HG03354 (cell line): ENCODE measurements at regions not wholly inside any gene's neighbourhood (a gene's known extent, or its start where the extent isn't known, plus 50 kb on each side); places are given as distances from the start of the nearest gene placed in this dataset.
"Not testable (repeated sequence)": the region's sequence is repeated elsewhere in the genome, so short reads cannot be mapped to it uniquely, and the experiment has no call there.

Experiments used
- ATAC-seq: cut with Tn5 transposase; IDR thresholded peaks from one replicate; pipeline ENCODE4 v1.9.1; 2021; ENCODE audit warnings: mild to moderate bottlenecking; ENCODE audit not compliant: unreplicated experiment, poor library complexity, severe bottlenecking

DNA sequence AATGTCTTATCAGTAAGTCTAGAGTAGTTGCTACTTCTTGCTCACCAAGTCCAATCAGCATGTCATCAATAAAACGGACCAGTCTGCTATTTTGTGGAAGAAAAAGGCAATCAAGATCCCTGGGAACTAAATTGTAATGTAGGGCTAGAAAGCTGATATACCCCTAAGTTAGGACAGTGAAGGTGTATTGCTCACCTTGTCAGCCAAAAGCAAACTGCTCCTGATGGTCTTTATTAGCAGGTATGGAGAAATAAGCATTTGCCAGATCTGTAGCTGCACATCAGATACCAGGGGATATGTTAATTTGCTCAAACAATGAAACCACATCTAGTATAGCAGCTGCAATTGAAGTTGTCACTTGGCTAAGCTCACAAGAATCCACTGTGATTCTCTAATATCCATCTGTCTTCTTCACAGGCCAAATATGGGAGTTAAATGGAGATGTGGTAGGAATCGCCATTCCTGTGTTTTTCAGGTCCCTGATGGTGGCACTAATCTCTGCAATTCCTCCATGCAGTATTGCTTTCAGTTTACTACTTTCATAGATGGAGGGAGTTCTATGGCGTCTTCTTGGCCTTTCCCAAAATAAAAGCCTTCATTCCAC lies 75.0 kb downstream of the TMEM237 start:
- no peak for ATAC-seq

DNA sequence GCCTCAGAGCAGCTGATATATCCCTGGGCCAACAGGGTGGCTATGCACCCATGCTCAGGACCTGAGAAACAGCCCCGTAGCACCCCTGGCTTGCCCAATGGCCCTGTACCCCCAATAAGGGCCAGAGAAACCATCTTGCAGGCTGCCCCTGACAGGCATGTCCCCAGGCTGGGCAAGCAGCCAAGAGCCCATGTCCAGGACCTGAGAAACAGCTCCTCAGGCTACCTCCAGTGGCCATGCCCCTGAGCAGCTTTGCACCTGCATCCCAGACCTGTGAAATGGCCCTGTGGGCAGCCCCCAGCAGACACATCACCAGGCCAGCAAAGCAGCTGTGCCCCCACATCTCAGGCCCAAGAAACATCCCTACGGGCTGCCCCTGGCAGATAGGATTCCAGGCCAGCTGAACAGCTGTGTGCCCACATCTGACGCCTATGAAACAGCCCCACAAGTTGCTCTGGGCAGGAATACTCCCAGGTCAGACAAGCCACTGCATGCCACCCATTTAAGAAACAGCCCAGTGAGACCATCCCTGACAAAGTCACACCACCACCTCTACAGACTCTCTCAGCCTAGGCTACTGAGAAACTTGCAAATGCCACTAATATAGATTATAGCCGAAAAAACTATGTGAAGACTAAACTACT lies 84.1 kb downstream of the TMEM237 start:
- ATAC-seq, result no peak

DNA sequence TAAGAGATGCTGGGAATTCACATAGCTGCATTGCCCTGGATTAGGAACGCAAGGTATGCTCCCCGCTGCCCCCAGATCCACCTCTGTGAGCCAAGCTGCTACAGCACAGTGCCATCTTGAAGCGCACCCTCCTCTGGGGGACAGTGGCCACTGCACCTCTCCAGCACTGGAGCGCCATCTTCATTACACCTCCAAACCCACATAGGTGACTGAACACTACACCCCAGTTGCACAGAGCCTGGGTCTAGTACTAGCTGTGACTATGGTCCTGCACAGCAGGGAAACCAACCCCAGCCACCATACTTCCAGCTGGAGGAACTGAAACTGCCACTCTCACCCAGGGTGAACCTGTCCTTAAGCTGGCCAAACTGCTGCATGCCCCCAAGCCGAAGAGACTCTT lies 84.6 kb downstream of the TMEM237 start:
- no peak for ATAC-seq

- no peak for ATAC-seq
Measured at GRCh38 chr2:201558232-201558631, 85.1 kb downstream of the TMEM237 start.

DNA sequence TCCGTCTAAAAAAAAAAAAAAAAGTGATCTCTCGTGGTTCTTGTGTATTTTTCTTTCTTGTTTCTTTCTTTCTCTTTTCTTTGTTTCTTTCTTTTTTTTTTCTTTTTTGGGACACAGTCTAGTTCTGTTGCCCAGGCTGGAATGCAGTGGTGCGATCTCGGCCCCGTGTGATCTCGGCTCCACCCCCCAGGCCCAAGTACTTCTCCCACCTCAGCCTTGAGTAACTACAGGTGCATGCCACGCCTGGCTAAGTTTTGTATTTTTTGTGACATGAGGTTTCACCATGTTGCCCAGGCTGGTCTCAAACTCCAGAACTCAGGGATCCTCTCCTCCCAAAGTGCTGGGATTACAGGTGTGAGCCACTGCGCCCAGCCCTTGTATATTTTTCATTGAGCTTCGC lies 91.4 kb downstream of the TMEM237 start:
- ATAC-seq, result no peak

GRCh38 chr2:201546576-201546975 lies 95.0 kb downstream of the STRADB start:
- ATAC-seq, result no peak

- ATAC-seq, result no peak
Measured at GRCh38 chr2:201542291-201542690, 90.8 kb downstream of the STRADB start.

GRCh38 chr2:201539271-201539670 lies 87.7 kb downstream of the STRADB start:
- ATAC-seq, result not testable (repeated sequence)

DNA sequence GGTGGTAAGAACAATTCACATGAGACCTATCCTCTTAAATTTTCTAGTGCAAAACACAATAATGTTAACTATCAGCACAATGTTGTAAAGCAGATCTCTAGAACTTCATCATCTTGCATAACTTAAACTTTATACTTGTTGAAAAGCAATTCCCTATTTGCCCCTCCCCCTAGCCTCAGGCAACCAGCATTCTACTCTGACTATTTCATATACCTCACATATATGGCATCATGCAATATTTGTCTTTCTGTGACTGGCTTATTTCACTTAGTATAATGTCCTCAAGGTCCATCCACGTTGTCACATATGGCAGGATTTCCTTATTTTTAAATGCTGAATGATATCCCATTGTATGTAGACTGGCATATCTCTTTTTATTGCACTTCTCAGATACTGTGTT lies 86.5 kb downstream of the STRADB start:
- no peak for ATAC-seq

DNA sequence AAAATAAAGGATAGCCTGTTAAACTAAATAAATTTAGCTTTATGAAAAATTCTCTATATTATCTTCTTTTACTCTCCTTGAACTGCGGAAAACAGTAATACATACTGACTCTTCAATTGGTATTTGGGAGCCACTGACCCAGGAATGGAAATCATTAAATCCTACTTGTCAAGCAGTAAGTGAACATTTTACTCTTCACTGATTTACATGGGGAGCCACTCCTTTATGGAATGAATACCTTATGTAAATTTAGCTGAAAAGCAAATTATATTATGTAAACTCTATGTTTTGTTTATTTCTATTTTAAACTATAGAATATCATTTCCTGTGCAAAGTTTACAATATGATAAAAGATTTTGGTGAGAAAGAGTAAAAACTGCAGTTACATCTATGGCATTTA lies 85.2 kb downstream of the STRADB start:
- no peak for ATAC-seq

GRCh38 chr2:201536046-201536445 lies 84.5 kb downstream of the STRADB start:
- no peak for ATAC-seq

- peak; percentile 95 for ATAC-seq
Measured at GRCh38 chr2:201532686-201533304, 81.3 kb downstream of the STRADB start.
